ENCODE measurements at regions not wholly inside any gene's neighbourhood (a gene's known extent, or its start where the extent isn't known, plus 50 kb on each side); places are given as distances from the start of the nearest gene placed in this dataset.
A peak's percentile ranks its signal among the peaks of the same experiment; 100 is the strongest.

DNA sequence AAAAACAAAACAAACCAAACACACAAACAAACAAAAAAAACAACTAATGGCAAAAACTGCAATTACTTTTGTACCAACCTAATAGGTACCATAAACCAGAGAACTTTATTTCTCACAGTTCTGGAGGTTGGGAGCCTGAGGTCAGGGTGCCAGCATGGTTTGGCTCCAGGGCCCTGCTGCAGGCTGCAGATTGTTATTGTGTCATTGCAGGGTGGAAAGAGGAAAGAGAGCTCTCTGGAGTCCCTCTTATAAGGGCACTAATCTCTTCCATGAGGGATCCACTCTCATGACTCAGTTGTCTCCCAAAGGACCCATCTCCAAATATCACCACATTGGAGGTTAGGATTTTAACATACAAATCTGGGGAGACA lies 64.9 kb upstream of the CPEB4 start:
- TF ChIP-seq TEAD4 (IDR thresholded peaks at IDR 0.05) (no peak), RAD21 (IDR thresholded peaks at IDR 0.05; ENCODE audit: low read depth) (no peak), NFIC (IDR thresholded peaks at IDR 0.05) (no peak), EGR1 (IDR thresholded peaks at IDR 0.05) (no peak), TAF1 (IDR thresholded peaks at IDR 0.05; ENCODE audit: low read depth) (no peak), EP300 (IDR thresholded peaks at IDR 0.05; ENCODE audit: borderline replicate concordance) (no peak), FOXM1 (IDR thresholded peaks at IDR 0.05; ENCODE audit: borderline replicate concordance, low read depth) (no peak), CEBPB (IDR thresholded peaks at IDR 0.05) (no peak), TCF12 (IDR thresholded peaks at IDR 0.05; ENCODE audit: low read depth) (no peak), CREB1 (IDR thresholded peaks at IDR 0.05; ENCODE audit: low read depth) (no peak), YY1 (IDR thresholded peaks at IDR 0.05; ENCODE audit: low read depth) (no peak), ZBTB7A (IDR thresholded peaks at IDR 0.05; ENCODE audit: low read depth) (no peak)
- TF ChIP-seq, protein P1, sequence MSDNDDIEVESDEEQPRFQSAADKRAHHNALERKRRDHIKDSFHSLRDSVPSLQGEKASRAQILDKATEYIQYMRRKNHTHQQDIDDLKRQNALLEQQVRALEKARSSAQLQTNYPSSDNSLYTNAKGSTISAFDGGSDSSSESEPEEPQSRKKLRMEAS (IDR thresholded peaks at IDR 0.05), result no peak
- TF ChIP-seq, protein P2, sequence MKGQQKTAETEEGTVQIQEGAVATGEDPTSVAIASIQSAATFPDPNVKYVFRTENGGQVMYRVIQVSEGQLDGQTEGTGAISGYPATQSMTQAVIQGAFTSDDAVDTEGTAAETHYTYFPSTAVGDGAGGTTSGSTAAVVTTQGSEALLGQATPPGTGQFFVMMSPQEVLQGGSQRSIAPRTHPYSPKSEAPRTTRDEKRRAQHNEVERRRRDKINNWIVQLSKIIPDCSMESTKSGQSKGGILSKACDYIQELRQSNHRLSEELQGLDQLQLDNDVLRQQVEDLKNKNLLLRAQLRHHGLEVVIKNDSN (IDR thresholded peaks at IDR 0.05), result no peak
- TF ChIP-seq, protein P3, sequence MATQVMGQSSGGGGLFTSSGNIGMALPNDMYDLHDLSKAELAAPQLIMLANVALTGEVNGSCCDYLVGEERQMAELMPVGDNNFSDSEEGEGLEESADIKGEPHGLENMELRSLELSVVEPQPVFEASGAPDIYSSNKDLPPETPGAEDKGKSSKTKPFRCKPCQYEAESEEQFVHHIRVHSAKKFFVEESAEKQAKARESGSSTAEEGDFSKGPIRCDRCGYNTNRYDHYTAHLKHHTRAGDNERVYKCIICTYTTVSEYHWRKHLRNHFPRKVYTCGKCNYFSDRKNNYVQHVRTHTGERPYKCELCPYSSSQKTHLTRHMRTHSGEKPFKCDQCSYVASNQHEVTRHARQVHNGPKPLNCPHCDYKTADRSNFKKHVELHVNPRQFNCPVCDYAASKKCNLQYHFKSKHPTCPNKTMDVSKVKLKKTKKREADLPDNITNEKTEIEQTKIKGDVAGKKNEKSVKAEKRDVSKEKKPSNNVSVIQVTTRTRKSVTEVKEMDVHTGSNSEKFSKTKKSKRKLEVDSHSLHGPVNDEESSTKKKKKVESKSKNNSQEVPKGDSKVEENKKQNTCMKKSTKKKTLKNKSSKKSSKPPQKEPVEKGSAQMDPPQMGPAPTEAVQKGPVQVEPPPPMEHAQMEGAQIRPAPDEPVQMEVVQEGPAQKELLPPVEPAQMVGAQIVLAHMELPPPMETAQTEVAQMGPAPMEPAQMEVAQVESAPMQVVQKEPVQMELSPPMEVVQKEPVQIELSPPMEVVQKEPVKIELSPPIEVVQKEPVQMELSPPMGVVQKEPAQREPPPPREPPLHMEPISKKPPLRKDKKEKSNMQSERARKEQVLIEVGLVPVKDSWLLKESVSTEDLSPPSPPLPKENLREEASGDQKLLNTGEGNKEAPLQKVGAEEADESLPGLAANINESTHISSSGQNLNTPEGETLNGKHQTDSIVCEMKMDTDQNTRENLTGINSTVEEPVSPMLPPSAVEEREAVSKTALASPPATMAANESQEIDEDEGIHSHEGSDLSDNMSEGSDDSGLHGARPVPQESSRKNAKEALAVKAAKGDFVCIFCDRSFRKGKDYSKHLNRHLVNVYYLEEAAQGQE (IDR thresholded peaks at IDR 0.05; ENCODE audit: low read depth), result no peak

DNA sequence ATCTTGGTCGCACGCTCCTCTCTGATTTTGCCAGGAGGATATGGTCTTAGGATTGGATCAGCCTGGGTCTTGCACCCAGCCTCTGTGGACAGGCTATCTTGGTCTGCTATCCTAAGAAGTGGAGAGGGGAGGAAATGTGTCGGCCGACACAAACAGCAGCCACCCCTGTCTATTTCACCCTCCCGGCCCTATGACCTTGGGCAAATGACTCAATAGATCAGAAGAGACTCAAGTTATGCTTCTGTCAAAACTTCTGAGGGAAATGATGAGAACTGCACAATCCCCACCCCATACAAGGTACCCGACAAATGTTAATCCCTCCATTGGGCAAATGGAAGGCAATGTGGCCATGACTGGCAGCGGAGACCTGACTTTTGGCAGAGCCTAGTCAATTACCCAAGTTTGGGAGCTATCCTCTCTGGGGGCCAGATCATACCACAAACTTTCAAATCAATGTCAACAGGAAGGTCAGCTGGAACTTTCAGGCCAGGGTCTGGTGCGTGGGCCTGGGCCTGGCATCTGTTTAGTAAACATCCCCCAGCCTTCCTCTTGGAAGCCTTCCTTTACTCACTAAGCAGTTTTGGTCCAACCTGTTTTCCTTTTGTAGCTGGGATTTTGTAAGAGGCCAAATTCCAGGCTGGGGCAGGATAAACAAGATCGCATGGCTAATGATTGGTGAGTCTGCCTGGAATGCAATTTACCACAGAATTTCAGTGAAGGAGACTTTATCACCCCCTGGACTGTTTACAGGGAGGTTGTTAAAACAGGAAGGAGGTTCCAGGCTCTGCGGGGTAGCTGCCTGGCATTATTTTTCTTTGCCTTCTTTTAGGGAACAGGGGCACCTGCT lies 64.2 kb upstream of the CPEB4 start:
- TF ChIP-seq TEAD4 (IDR thresholded peaks at IDR 0.05) (peak; percentile 57), FOXM1 (IDR thresholded peaks at IDR 0.05; ENCODE audit: borderline replicate concordance, low read depth) (no peak)

DNA sequence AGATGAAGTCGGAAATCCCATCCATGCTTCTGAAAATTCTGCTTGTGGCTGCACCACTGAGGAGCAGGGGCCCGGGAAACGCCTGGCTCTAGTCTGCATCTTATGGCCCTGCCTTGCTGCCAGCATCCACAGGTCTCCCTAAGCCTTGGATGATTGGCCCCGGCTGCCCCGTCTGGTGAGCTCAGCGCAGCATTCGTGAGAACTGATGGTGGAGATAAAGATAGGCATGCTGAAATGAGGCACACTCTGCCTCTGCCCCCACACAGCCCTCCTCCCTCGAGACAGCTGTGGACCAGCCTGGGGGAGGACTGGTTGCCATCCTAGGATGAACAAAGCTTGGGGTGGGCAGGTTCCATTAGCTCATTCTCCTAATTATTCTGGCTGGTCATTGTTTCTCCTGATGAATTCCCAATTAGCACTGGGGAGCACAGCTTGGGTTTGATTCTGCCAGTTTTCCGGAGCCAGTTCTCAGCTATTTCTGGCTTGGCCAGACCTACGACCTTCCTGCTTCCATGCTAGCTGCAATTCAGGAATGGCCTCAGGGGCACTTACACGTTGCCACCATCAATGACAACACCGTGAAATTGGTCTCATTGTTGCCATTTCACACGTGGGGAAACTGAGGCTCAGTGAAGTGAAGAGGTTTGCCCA lies 62.8 kb upstream of the CPEB4 start:
- TF ChIP-seq ZBTB7A (IDR thresholded peaks at IDR 0.05; ENCODE audit: low read depth) (no peak), YY1 (IDR thresholded peaks at IDR 0.05; ENCODE audit: low read depth) (no peak), NFIC (IDR thresholded peaks at IDR 0.05) (no peak), TCF12 (IDR thresholded peaks at IDR 0.05; ENCODE audit: low read depth) (no peak), RAD21 (IDR thresholded peaks at IDR 0.05; ENCODE audit: low read depth) (no peak), TEAD4 (IDR thresholded peaks at IDR 0.05) (no peak), TAF1 (IDR thresholded peaks at IDR 0.05; ENCODE audit: low read depth) (no peak), CEBPB (IDR thresholded peaks at IDR 0.05) (no peak), EP300 (IDR thresholded peaks at IDR 0.05; ENCODE audit: borderline replicate concordance) (no peak), EGR1 (IDR thresholded peaks at IDR 0.05) (no peak), FOXM1 (IDR thresholded peaks at IDR 0.05; ENCODE audit: borderline replicate concordance, low read depth) (no peak), CREB1 (IDR thresholded peaks at IDR 0.05; ENCODE audit: low read depth) (no peak)
- TF ChIP-seq, protein P2 (IDR thresholded peaks at IDR 0.05), result no peak
- TF ChIP-seq, protein P1 (IDR thresholded peaks at IDR 0.05), result no peak
- TF ChIP-seq, protein P3 (IDR thresholded peaks at IDR 0.05; ENCODE audit: low read depth), result no peak

DNA sequence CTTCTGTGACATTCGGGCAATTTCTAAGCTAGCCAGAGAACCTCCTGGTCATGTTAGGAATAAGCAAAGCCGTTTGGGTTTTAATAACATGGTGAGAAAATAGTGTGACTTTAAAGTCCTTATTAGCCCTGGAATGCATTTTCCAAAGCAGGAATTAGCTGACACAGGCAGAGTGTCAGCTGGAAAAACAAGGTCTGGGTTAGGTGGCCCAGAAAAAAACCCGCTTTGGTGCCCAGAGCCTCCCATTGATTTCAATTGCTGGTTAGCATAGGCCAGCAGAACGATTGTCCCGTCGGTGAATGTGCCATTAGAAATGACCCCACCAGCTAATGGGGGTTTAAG lies 62.1 kb upstream of the CPEB4 start:
- TF ChIP-seq, protein P3 (IDR thresholded peaks at IDR 0.05; ENCODE audit: low read depth), result no peak
- TF ChIP-seq TAF1 (IDR thresholded peaks at IDR 0.05; ENCODE audit: low read depth), result no peak
